GM12872 (cell line): ENCODE measurements at regions not wholly inside any gene's neighbourhood (a gene's known extent, or its start where the extent isn't known, plus 50 kb on each side); places are given as distances from the start of the nearest gene placed in this dataset.

ENCODE experiments used
- CTCF ChIP-seq: IDR thresholded peaks from 3 replicates; pipeline ENCODE4 v1.5.1; 2011; ENCODE audit warnings: low read depth, mild to moderate bottlenecking, low read length, moderate library complexity; ENCODE audit not compliant: insufficient read depth

- TF ChIP-seq CTCF: no peak
Measured at GRCh38 chr11:122320671-122321070, 204.7 kb upstream of the BLID start.

GRCh38 chr11:122319691-122320620 lies 203.9 kb upstream of the BLID start:
- no peak for TF ChIP-seq CTCF

- TF ChIP-seq CTCF: no peak
Measured at GRCh38 chr11:122319085-122319484, 203.1 kb upstream of the BLID start.

GRCh38 chr11:122317305-122317704 lies 201.3 kb upstream of the BLID start:
- no peak for TF ChIP-seq CTCF

- no peak for TF ChIP-seq CTCF
Measured at GRCh38 chr11:122313581-122313980, 197.6 kb upstream of the BLID start.

GRCh38 chr11:122311216-122311755 lies 195.3 kb upstream of the BLID start:
- TF ChIP-seq CTCF: no peak

GRCh38 chr11:122310766-122311165 lies 194.8 kb upstream of the BLID start:
- no peak for TF ChIP-seq CTCF
